HL-60 (cell line): ENCODE measurements at regions not wholly inside any gene's neighbourhood (a gene's known extent, or its start where the extent isn't known, plus 50 kb on each side); places are given as distances from the start of the nearest gene placed in this dataset.

Source experiments
- DNase-seq, 2 experiments: peaks; one replicate each; pipeline ENCODE4 v3.0.0-alpha.2; 2010 to 2020; ENCODE audit warnings: low read depth in 1 of 2, low spot score in 1 of 2
- H3K27ac ChIP-seq: fragments of 250-450 bp; sonication (Bioruptor Pico); replicated peaks from 2 replicates; pipeline ENCODE4 v1.5.1; 2020; ENCODE audit warnings: mild to moderate bottlenecking, moderate library complexity
- H3K27me3 ChIP-seq: fragments of 250-450 bp; sonication (Bioruptor Pico); 2 replicates; pipeline ENCODE4 v1.5.1; 2021; ENCODE audit warnings: mild to moderate bottlenecking, moderate library complexity; ENCODE audit not compliant: insufficient read depth, poor library complexity, severe bottlenecking
- H3K4me3 ChIP-seq: replicated peaks from 2 replicates; pipeline ENCODE4 v1.5.1; 2011; ENCODE audit warnings: mild to moderate bottlenecking, control low read depth, low read length; ENCODE audit not compliant: insufficient read depth
- CTCF ChIP-seq: IDR thresholded peaks from one replicate; pipeline ENCODE4 v1.5.1; 2011; ENCODE audit warnings: low read length, control low read depth, inconsistent platforms; ENCODE audit not compliant: insufficient read depth
- GABPA ChIP-seq: IDR thresholded peaks from 2 replicates; pipeline ENCODE4 v1.6.1; 2012; ENCODE audit warnings: low read depth
- POLR2AphosphoS5 ChIP-seq: IDR thresholded peaks from 2 replicates; pipeline ENCODE4 v1.6.1; 2012; ENCODE audit warnings: low read depth
- SPI1 ChIP-seq: IDR thresholded peaks from 2 replicates; pipeline ENCODE4 v1.6.1; 2012; ENCODE audit warnings: low read depth, mild to moderate bottlenecking, borderline replicate concordance
- TF ChIP-seq, protein P1 (sequence below): IDR thresholded peaks from 2 replicates; pipeline ENCODE4 v1.6.1; 2012; ENCODE audit warnings: low read depth; ENCODE audit not compliant: insufficient replicate concordance

GRCh38 chr2:12284037-12284436, 432.7 kb upstream of the TRIB2 start:
- TF ChIP-seq, protein P1, sequence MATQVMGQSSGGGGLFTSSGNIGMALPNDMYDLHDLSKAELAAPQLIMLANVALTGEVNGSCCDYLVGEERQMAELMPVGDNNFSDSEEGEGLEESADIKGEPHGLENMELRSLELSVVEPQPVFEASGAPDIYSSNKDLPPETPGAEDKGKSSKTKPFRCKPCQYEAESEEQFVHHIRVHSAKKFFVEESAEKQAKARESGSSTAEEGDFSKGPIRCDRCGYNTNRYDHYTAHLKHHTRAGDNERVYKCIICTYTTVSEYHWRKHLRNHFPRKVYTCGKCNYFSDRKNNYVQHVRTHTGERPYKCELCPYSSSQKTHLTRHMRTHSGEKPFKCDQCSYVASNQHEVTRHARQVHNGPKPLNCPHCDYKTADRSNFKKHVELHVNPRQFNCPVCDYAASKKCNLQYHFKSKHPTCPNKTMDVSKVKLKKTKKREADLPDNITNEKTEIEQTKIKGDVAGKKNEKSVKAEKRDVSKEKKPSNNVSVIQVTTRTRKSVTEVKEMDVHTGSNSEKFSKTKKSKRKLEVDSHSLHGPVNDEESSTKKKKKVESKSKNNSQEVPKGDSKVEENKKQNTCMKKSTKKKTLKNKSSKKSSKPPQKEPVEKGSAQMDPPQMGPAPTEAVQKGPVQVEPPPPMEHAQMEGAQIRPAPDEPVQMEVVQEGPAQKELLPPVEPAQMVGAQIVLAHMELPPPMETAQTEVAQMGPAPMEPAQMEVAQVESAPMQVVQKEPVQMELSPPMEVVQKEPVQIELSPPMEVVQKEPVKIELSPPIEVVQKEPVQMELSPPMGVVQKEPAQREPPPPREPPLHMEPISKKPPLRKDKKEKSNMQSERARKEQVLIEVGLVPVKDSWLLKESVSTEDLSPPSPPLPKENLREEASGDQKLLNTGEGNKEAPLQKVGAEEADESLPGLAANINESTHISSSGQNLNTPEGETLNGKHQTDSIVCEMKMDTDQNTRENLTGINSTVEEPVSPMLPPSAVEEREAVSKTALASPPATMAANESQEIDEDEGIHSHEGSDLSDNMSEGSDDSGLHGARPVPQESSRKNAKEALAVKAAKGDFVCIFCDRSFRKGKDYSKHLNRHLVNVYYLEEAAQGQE: no peak
- no peak for TF ChIP-seq CTCF
- TF ChIP-seq GABPA: no peak
- no peak for TF ChIP-seq SPI1
- no peak for TF ChIP-seq POLR2AphosphoS5
- DNase-seq: no peak
- Histone ChIP-seq H3K27ac (no peak overlapping the region), H3K27me3 (no peaks in the 10 kb centered on the region), H3K4me3 (no peak overlapping the region)

- TF ChIP-seq GABPA: no peak
- TF ChIP-seq, protein P1: no peak
- no peak for TF ChIP-seq POLR2AphosphoS5
- TF ChIP-seq CTCF: no peak
- no peak for TF ChIP-seq SPI1
- no peak for DNase-seq
- H3K27ac ChIP-seq: no peak overlapping the region
- H3K27me3 ChIP-seq: no peaks in the 10 kb centered on the region
- no peak overlapping the region for H3K4me3 ChIP-seq
Observed at GRCh38 chr2:12284487-12284886, 432.2 kb upstream of the TRIB2 start.

DNA sequence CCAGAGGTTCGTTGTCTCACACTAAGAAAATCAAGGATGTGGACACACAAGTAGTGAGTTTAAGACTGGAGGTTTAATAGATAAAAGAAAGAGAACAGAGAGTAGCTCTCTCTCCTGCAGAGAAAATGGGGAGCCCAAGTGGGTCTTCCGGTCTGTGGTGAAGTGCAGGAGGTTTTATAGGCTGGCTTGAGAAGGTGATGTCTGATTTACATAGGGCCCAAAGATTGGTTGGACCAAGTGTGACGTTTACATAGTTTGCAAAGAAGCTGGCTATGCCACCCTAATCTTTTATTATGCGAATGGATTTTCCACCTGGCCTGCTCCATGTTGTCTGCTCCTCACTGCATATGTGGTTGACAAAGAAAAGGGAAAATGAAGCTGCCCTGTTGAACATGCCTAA, 430.4 kb upstream of the TRIB2 start:
- TF ChIP-seq CTCF (no peak), SPI1 (no peak), GABPA (no peak)
- H3K27me3 ChIP-seq: no peaks in the 10 kb centered on the region
- no peak overlapping the region for H3K27ac ChIP-seq
- DNase-seq: no peak
- H3K4me3 ChIP-seq: no peak overlapping the region

- TF ChIP-seq, protein P1: no peak
- TF ChIP-seq CTCF (no peak), POLR2AphosphoS5 (no peak), GABPA (no peak), SPI1 (no peak)
- no peak for DNase-seq
- no peaks in the 10 kb centered on the region for H3K27me3 ChIP-seq
- no peak overlapping the region for H3K4me3 ChIP-seq
- no peak overlapping the region for H3K27ac ChIP-seq
Observed at GRCh38 chr2:12287220-12287751, 429.4 kb upstream of the TRIB2 start.
